HL-60 (cell line): ENCODE measurements at regions not wholly inside any gene's neighbourhood (a gene's known extent, or its start where the extent isn't known, plus 50 kb on each side); places are given as distances from the start of the nearest gene placed in this dataset.

Experiments
- DNase-seq, 2 experiments: peaks; one replicate each; pipeline ENCODE4 v3.0.0-alpha.2; 2010 to 2020; ENCODE audit warnings: low read depth in 1 of 2, low spot score in 1 of 2
- H3K27ac ChIP-seq: fragments of 250-450 bp; sonication (Bioruptor Pico); replicated peaks from 2 replicates; pipeline ENCODE4 v1.5.1; 2020; ENCODE audit warnings: mild to moderate bottlenecking, moderate library complexity
- H3K27me3 ChIP-seq: fragments of 250-450 bp; sonication (Bioruptor Pico); 2 replicates; pipeline ENCODE4 v1.5.1; 2021; ENCODE audit warnings: mild to moderate bottlenecking, moderate library complexity; ENCODE audit not compliant: insufficient read depth, poor library complexity, severe bottlenecking
- H3K4me3 ChIP-seq: replicated peaks from 2 replicates; pipeline ENCODE4 v1.5.1; 2011; ENCODE audit warnings: mild to moderate bottlenecking, control low read depth, low read length; ENCODE audit not compliant: insufficient read depth
- CTCF ChIP-seq: IDR thresholded peaks from one replicate; pipeline ENCODE4 v1.5.1; 2011; ENCODE audit warnings: low read length, control low read depth, inconsistent platforms; ENCODE audit not compliant: insufficient read depth
- GABPA ChIP-seq: IDR thresholded peaks from 2 replicates; pipeline ENCODE4 v1.6.1; 2012; ENCODE audit warnings: low read depth
- POLR2AphosphoS5 ChIP-seq: IDR thresholded peaks from 2 replicates; pipeline ENCODE4 v1.6.1; 2012; ENCODE audit warnings: low read depth
- REST ChIP-seq: IDR thresholded peaks from 2 replicates; pipeline ENCODE4 v1.6.1; 2012; ENCODE audit warnings: low read depth; ENCODE audit not compliant: insufficient replicate concordance
- SPI1 ChIP-seq: IDR thresholded peaks from 2 replicates; pipeline ENCODE4 v1.6.1; 2012; ENCODE audit warnings: low read depth, mild to moderate bottlenecking, borderline replicate concordance

GRCh38 chr9:81459591-81459990, 229.8 kb downstream of the TLE1 start:
- H3K27me3 ChIP-seq = no peaks in the 10 kb centered on the region
- H3K4me3 ChIP-seq = no peak overlapping the region
- no peak for TF ChIP-seq SPI1
- no peak for TF ChIP-seq CTCF
- no peak for TF ChIP-seq GABPA
- TF ChIP-seq POLR2AphosphoS5 = no peak
- TF ChIP-seq REST = no peak
- no peak overlapping the region for H3K27ac ChIP-seq
- DNase-seq = no peak

GRCh38 chr9:81456431-81457006, 232.8 kb downstream of the TLE1 start:
- TF ChIP-seq REST (no peak), SPI1 (no peak), POLR2AphosphoS5 (no peak), GABPA (no peak), CTCF (no peak)
- Histone ChIP-seq H3K4me3 (no peak overlapping the region), H3K27ac (no peak overlapping the region), H3K27me3 (no peaks in the 10 kb centered on the region)
- no peak for DNase-seq

GRCh38 chr9:81455462-81456219, 233.7 kb downstream of the TLE1 start:
- TF ChIP-seq REST (no peak), POLR2AphosphoS5 (no peak), SPI1 (no peak), CTCF (no peak), GABPA (no peak)
- H3K27me3 ChIP-seq = no peaks in the 10 kb centered on the region

More at GRCh38 chr9:81455462-81456219, 233.7 kb downstream of the TLE1 start:
- H3K4me3 ChIP-seq = no peak overlapping the region
- H3K27ac ChIP-seq = no peak overlapping the region
- no peak for DNase-seq
